ENCODE measurements at regions not wholly inside any gene's neighbourhood (a gene's known extent, or its start where the extent isn't known, plus 50 kb on each side); places are given as distances from the start of the nearest gene placed in this dataset.

- intact Hi-C loops (cut with micrococcal nuclease): no loop called here
- Histone ChIP-seq H3K36me3 (ENCODE audit: control insufficient read depth in 1 of 2, insufficient read depth in 2 of 2, low read length in 2 of 2) (no peaks in the 10 kb centered on the region), H3K4me3 (replicated peaks in 1 of 2; ENCODE audit: low read depth in 1 of 2, low read length in 2 of 2) (no peak overlapping the region), H4K20me1 (ENCODE audit: insufficient read depth) (no peaks in the 10 kb centered on the region), H3K79me2 (ENCODE audit: insufficient read depth, low read length) (no peaks in the 10 kb centered on the region), H3K27me3 (ENCODE audit: insufficient read depth, low read length) (peaks cover 9% of the 10 kb centered on the region; the same call in 1 of the 2 replicates), H3K9ac (ENCODE audit: low read length) (no peak overlapping the region), H3K9me3 (ENCODE audit: control insufficient read depth in 1 of 2, insufficient read depth in 1 of 2, low read depth in 1 of 2, low read length in 2 of 2) (no peaks in the 10 kb centered on the region), H3K4me1 (ENCODE audit: control insufficient read depth in 1 of 2, insufficient read depth in 2 of 2, low read length in 2 of 2) (no peaks in the 10 kb centered on the region), H3K27ac (ENCODE audit: low read depth, low read length) (no peak overlapping the region), H3K4me2 (ENCODE audit: low read length) (no peak overlapping the region), H2AFZ (ENCODE audit: low read depth, low read length, poor library complexity, severe bottlenecking) (no peak overlapping the region), H3K9me2 (ENCODE audit: insufficient read depth) (no peaks in the 10 kb centered on the region)
- CTCF ChIA-PET: no interaction called here
- BruUV-seq (replicated peaks): no TSS peak
- DNase-seq (ENCODE audit: low read depth, low spot score) (no peak), ATAC-seq (no peak)
- RAD21 ChIA-PET (ENCODE audit: low non-redundant PET in 1 of 2, low total read pairs in 2 of 2, uncharacterized antibody in 2 of 2, unreplicated experiment in 2 of 2): no interaction called here
- POLR2A ChIA-PET: no interaction called here
- TF ChIP-seq EZH2phosphoT487 (IDR thresholded peaks at IDR 0.05; ENCODE audit: borderline replicate concordance): no peak
- TF ChIP-seq SIN3A (IDR thresholded peaks at IDR 0.05; ENCODE audit: low read depth): no peak
- TF ChIP-seq CEBPB (IDR thresholded peaks at IDR 0.05; ENCODE audit: low read depth): no peak
Measured at GRCh38 chr15:92707880-92708551, 52.4 kb upstream of the FAM174B start.

DNA sequence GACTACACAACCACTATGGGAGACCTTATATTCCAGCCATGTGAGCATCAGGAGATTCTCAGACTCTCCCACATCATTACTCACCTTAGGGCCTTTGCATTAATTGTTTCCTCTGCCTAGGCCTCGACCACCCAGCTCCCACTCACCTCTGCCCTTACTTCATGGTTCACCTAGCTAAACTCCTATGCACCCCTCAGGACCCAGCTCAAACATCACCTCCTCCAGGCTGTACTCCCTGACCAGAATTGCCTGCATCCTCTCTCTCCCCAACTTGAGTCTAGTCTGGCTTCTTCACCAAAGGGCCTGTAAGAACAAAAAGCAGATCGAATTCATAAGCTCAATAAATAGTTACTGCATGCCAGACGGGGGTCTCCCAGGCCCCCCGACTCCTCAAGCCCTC, 53.1 kb upstream of the FAM174B start:
- no peak overlapping the region for H2AFZ ChIP-seq (ENCODE audit: low read depth, low read length, poor library complexity, severe bottlenecking)
- no peak overlapping the region for H3K27ac ChIP-seq (ENCODE audit: low read depth, low read length)
- no peaks in the 10 kb centered on the region for H3K79me2 ChIP-seq (ENCODE audit: insufficient read depth, low read length)
- H3K4me1 ChIP-seq (ENCODE audit: control insufficient read depth in 1 of 2, insufficient read depth in 2 of 2, low read length in 2 of 2): no peaks in the 10 kb centered on the region
- DNase-seq (ENCODE audit: low read depth, low spot score) (no peak), ATAC-seq (no peak)
- POLR2A ChIA-PET: no interaction called here
- BruUV-seq (replicated peaks): no TSS peak
- RAD21 ChIA-PET (ENCODE audit: low non-redundant PET in 1 of 2, low total read pairs in 2 of 2, uncharacterized antibody in 2 of 2, unreplicated experiment in 2 of 2): no interaction called here
- no peaks in the 10 kb centered on the region for H3K36me3 ChIP-seq (ENCODE audit: control insufficient read depth in 1 of 2, insufficient read depth in 2 of 2, low read length in 2 of 2)
- no peaks in the 10 kb centered on the region for H3K9me2 ChIP-seq (ENCODE audit: insufficient read depth)
- no peaks in the 10 kb centered on the region for H4K20me1 ChIP-seq (ENCODE audit: insufficient read depth)
- no peaks in the 10 kb centered on the region for H3K9me3 ChIP-seq (ENCODE audit: control insufficient read depth in 1 of 2, insufficient read depth in 1 of 2, low read depth in 1 of 2, low read length in 2 of 2)
- CTCF ChIA-PET: no interaction called here
- intact Hi-C loops (cut with micrococcal nuclease): no loop called here
- no peak overlapping the region for H3K4me2 ChIP-seq (ENCODE audit: low read length)
- TF ChIP-seq POLR2A (IDR thresholded peaks at IDR 0.05; ENCODE audit: borderline replicate concordance, extremely low read depth, insufficient read depth, insufficient read length): no peak
- peaks cover 9% of the 10 kb centered on the region; the same call in 1 of the 2 replicates for H3K27me3 ChIP-seq (ENCODE audit: insufficient read depth, low read length)
- H3K4me3 ChIP-seq (replicated peaks in 1 of 2; ENCODE audit: low read depth in 1 of 2, low read length in 2 of 2): no peak overlapping the region
- no peak overlapping the region for H3K9ac ChIP-seq (ENCODE audit: low read length)

All from HCT116 (cell line).